ENCODE measurements at regions not wholly inside any gene's neighbourhood (a gene's known extent, or its start where the extent isn't known, plus 50 kb on each side); places are given as distances from the start of the nearest gene placed in this dataset.

GRCh38 chr16:49929626-49930025 is 73.7 kb upstream of the ZNF423 start:
- no peaks in the 10 kb centered on the region for H3K4me1 Mint-ChIP-seq
- no peak overlapping the region for H3K4me3 Mint-ChIP-seq
- peaks cover 0 to 3% (median 0%) of the 10 kb centered on the region in 7 donors for H3K9me3 Mint-ChIP-seq
- H3K79me2 ChIP-seq (ENCODE audit: insufficient read depth, low read length): no peaks in the 10 kb centered on the region
- no peak overlapping the region for H3K4me2 ChIP-seq (replicated peaks; ENCODE audit: extremely low read depth, low read length, poor library complexity, severe bottlenecking)
- H2AFZ ChIP-seq (ENCODE audit: insufficient read depth, low read depth, low read length, poor library complexity, severe bottlenecking): no peak overlapping the region
- intact Hi-C loops (cut with micrococcal nuclease): no loop called here
- no peaks in the 10 kb centered on the region for H3K9me3 ChIP-seq (replicated peaks in 1 of 2; ENCODE audit: control insufficient read depth in 1 of 2, insufficient read depth in 1 of 2, low read length in 2 of 2)
- WGBS (ENCODE audit: insufficient coverage): 93% methylated on average over 2 of the region's 3 CpGs
- H3K36me3 ChIP-seq (replicated peaks in 1 of 2; ENCODE audit: control insufficient read depth in 1 of 2, insufficient read depth in 2 of 2, low read length in 2 of 2): no peaks in the 10 kb centered on the region
- H3K4me1 ChIP-seq (ENCODE audit: control insufficient read depth in 1 of 2, insufficient read depth in 2 of 2, low read length in 2 of 2): no peaks in the 10 kb centered on the region
- no peaks in the 10 kb centered on the region for H3K36me3 Mint-ChIP-seq
- H3K27ac Mint-ChIP-seq: peak overlapping the region in 1 of 7 donors; percentile 1
- H4K20me1 ChIP-seq (ENCODE audit: insufficient read depth, low read length): no peaks in the 10 kb centered on the region
- no peak overlapping the region for H3K27ac ChIP-seq (ENCODE audit: low read depth in 1 of 2, low read length in 2 of 2)
- TF ChIP-seq CTCF (IDR thresholded peaks at IDR 0.05): no peak
- H3K4me3 ChIP-seq (replicated peaks in 1 of 3; ENCODE audit: low read depth in 2 of 3, low read length in 3 of 3): no peak overlapping the region
- no peaks in the 10 kb centered on the region for H3K27me3 ChIP-seq (ENCODE audit: control insufficient read depth in 2 of 2, insufficient read depth in 2 of 2, low read length in 2 of 2)
- no peak for DNase-seq
- peaks cover 0 to 4% (median 0%) of the 10 kb centered on the region in 3 donors for H3K27me3 Mint-ChIP-seq (ENCODE audit: low read depth in 3 of 3)
- H3K9ac ChIP-seq (ENCODE audit: insufficient read depth, low read length, poor library complexity, severe bottlenecking): no peak overlapping the region

GRCh38 chr16:49930841-49931240 is 74.9 kb upstream of the ZNF423 start:
- no peaks in the 10 kb centered on the region for H3K4me1 Mint-ChIP-seq
- no peak for DNase-seq
- H3K27ac Mint-ChIP-seq: no peak overlapping the region
- no peaks in the 10 kb centered on the region for H4K20me1 ChIP-seq (ENCODE audit: insufficient read depth, low read length)
- no peak overlapping the region for H3K9ac ChIP-seq (ENCODE audit: insufficient read depth, low read length, poor library complexity, severe bottlenecking)
- H3K79me2 ChIP-seq (ENCODE audit: insufficient read depth, low read length): no peaks in the 10 kb centered on the region
- no peak overlapping the region for H3K4me3 ChIP-seq (replicated peaks in 1 of 3; ENCODE audit: low read depth in 2 of 3, low read length in 3 of 3)
- H3K36me3 ChIP-seq (replicated peaks in 1 of 2; ENCODE audit: control insufficient read depth in 1 of 2, insufficient read depth in 2 of 2, low read length in 2 of 2): no peaks in the 10 kb centered on the region
- H3K9me3 Mint-ChIP-seq: peaks cover 0 to 3% (median 0%) of the 10 kb centered on the region in 7 donors
- no peak overlapping the region for H3K4me2 ChIP-seq (replicated peaks; ENCODE audit: extremely low read depth, low read length, poor library complexity, severe bottlenecking)
- H3K36me3 Mint-ChIP-seq: no peaks in the 10 kb centered on the region
- no peak overlapping the region for H2AFZ ChIP-seq (ENCODE audit: insufficient read depth, low read depth, low read length, poor library complexity, severe bottlenecking)
- no peak overlapping the region for H3K4me3 Mint-ChIP-seq
- no peak overlapping the region for H3K27ac ChIP-seq (ENCODE audit: low read depth in 1 of 2, low read length in 2 of 2)
- H3K27me3 Mint-ChIP-seq (ENCODE audit: low read depth in 3 of 3): peaks cover 0 to 4% (median 0%) of the 10 kb centered on the region in 3 donors
- no peaks in the 10 kb centered on the region for H3K27me3 ChIP-seq (ENCODE audit: control insufficient read depth in 2 of 2, insufficient read depth in 2 of 2, low read length in 2 of 2)
- no peaks in the 10 kb centered on the region for H3K4me1 ChIP-seq (ENCODE audit: control insufficient read depth in 1 of 2, insufficient read depth in 2 of 2, low read length in 2 of 2)
- no peaks in the 10 kb centered on the region for H3K9me3 ChIP-seq (replicated peaks in 1 of 2; ENCODE audit: control insufficient read depth in 1 of 2, insufficient read depth in 1 of 2, low read length in 2 of 2)
- intact Hi-C loops (cut with micrococcal nuclease): no loop called here
- TF ChIP-seq CTCF (IDR thresholded peaks at IDR 0.05): no peak
- 94% methylated on average over 7 of the region's 7 CpGs for WGBS (ENCODE audit: insufficient coverage)

Measured in CD14-positive monocyte (primary cell).